ENCODE measurements at regions not wholly inside any gene's neighbourhood (a gene's known extent, or its start where the extent isn't known, plus 50 kb on each side); places are given as distances from the start of the nearest gene placed in this dataset.

GRCh38 chr2:16059393-16060016, 119.2 kb downstream of the MYCN start:
- TF ChIP-seq REST (IDR thresholded peaks at IDR 0.05; ENCODE audit: insufficient read depth in 1 of 2, low read depth in 2 of 2, low read length in 2 of 2) (no peak), POLR2AphosphoS5 (IDR thresholded peaks at IDR 0.05; ENCODE audit: low read depth, low read length) (no peak), TAF1 (IDR thresholded peaks at IDR 0.05; ENCODE audit: borderline replicate concordance, insufficient read depth, low read length) (no peak), SIN3A (IDR thresholded peaks at IDR 0.05; ENCODE audit: borderline replicate concordance, insufficient read depth, low read length) (no peak), FOXP2 (optimal IDR thresholded peaks at IDR 0.05; ENCODE audit: borderline replicate concordance, extremely low read depth, extremely low read length, insufficient read depth) (no peak)

GRCh38 chr2:16058747-16059358, 118.5 kb downstream of the MYCN start:
- no peak for TF ChIP-seq SIN3A (IDR thresholded peaks at IDR 0.05; ENCODE audit: borderline replicate concordance, insufficient read depth, low read length)
- no peak for TF ChIP-seq TAF1 (IDR thresholded peaks at IDR 0.05; ENCODE audit: borderline replicate concordance, insufficient read depth, low read length)
- no peak for TF ChIP-seq REST (IDR thresholded peaks at IDR 0.05; ENCODE audit: insufficient read depth in 1 of 2, low read depth in 2 of 2, low read length in 2 of 2)
- TF ChIP-seq POLR2AphosphoS5 (IDR thresholded peaks at IDR 0.05; ENCODE audit: low read depth, low read length): no peak
- no peak for TF ChIP-seq FOXP2 (optimal IDR thresholded peaks at IDR 0.05; ENCODE audit: borderline replicate concordance, extremely low read depth, extremely low read length, insufficient read depth)

GRCh38 chr2:16058256-16058655, 117.9 kb downstream of the MYCN start:
- TF ChIP-seq REST (IDR thresholded peaks at IDR 0.05; ENCODE audit: insufficient read depth in 1 of 2, low read depth in 2 of 2, low read length in 2 of 2) (no peak), POLR2AphosphoS5 (IDR thresholded peaks at IDR 0.05; ENCODE audit: low read depth, low read length) (no peak), FOXP2 (optimal IDR thresholded peaks at IDR 0.05; ENCODE audit: borderline replicate concordance, extremely low read depth, extremely low read length, insufficient read depth) (no peak), TAF1 (IDR thresholded peaks at IDR 0.05; ENCODE audit: borderline replicate concordance, insufficient read depth, low read length) (no peak), SIN3A (IDR thresholded peaks at IDR 0.05; ENCODE audit: borderline replicate concordance, insufficient read depth, low read length) (no peak)

GRCh38 chr2:16057661-16058060, 117.3 kb downstream of the MYCN start:
- TF ChIP-seq REST (IDR thresholded peaks at IDR 0.05; ENCODE audit: insufficient read depth in 1 of 2, low read depth in 2 of 2, low read length in 2 of 2) (no peak), POLR2AphosphoS5 (IDR thresholded peaks at IDR 0.05; ENCODE audit: low read depth, low read length) (no peak)
